Left lung (tissue), 4 donors: ENCODE measurements at regions not wholly inside any gene's neighbourhood (a gene's known extent, or its start where the extent isn't known, plus 50 kb on each side); places are given as distances from the start of the nearest gene placed in this dataset.

Experiments
- ATAC-seq: fragments of 200-7000 bp; cut with Tn5 transposase; one replicate; pipeline ENCODE4 v1.9.1; 2020; ENCODE audit warnings: moderate library complexity
- DNase-seq, 4 donors: peaks; one replicate each; pipeline ENCODE4 v3.0.0-alpha.2; 2013 to 2020
- H3K27ac ChIP-seq, 2 donors: fragments of 200-600 bp; sonication (generic) in 1 of 2; one replicate each; pipeline versions ENCODE4 v1.5.0 to v1.8.0; 2020 to 2021
- H3K27me3 ChIP-seq, 2 donors: fragments of 200-600 bp; sonication (generic) in 1 of 2; one replicate each; pipeline versions ENCODE4 v1.5.0 to v1.8.0; 2020 to 2021
- H3K36me3 ChIP-seq, 2 donors: fragments of 200-600 bp; sonication (generic) in 1 of 2; one replicate each; pipeline versions ENCODE4 v1.5.0 to v1.8.0; 2020 to 2021
- H3K4me1 ChIP-seq, 2 donors: fragments of 200-600 bp; one replicate each; pipeline ENCODE4 v1.8.0; 2021
- H3K4me3 ChIP-seq, 2 donors: fragments of 200-600 bp; sonication (generic) in 1 of 2; one replicate each; pipeline versions ENCODE4 v1.5.0 to v1.8.0; 2020 to 2021; ENCODE audit warnings: mild to moderate bottlenecking in 1 of 2
- H3K9me3 ChIP-seq, 2 donors: fragments of 200-600 bp; sonication (generic) in 1 of 2; one replicate each; pipeline versions ENCODE4 v1.5.0 to v1.8.0; 2020 to 2021
- CTCF ChIP-seq, 2 donors: fragments of 200-600 bp; sonication (generic) in 1 of 2; IDR thresholded peaks; one replicate each; pipeline versions ENCODE4 v1.5.0 to v1.8.0; 2021; ENCODE audit warnings: antibody characterized with exemption in 2 of 2
- intact Hi-C, 2 donors: fragments of 100-400 bp; cut with DNase I; formaldehyde crosslinking; loops; one replicate each; pipeline versions ENCODE4 v1.11.2 to v1.14.2; 2022
- donor health status: DM: no; HTN: yes; CAD: no.
- donor health status: DM: no; HTN: no; CAD: no.

DNA sequence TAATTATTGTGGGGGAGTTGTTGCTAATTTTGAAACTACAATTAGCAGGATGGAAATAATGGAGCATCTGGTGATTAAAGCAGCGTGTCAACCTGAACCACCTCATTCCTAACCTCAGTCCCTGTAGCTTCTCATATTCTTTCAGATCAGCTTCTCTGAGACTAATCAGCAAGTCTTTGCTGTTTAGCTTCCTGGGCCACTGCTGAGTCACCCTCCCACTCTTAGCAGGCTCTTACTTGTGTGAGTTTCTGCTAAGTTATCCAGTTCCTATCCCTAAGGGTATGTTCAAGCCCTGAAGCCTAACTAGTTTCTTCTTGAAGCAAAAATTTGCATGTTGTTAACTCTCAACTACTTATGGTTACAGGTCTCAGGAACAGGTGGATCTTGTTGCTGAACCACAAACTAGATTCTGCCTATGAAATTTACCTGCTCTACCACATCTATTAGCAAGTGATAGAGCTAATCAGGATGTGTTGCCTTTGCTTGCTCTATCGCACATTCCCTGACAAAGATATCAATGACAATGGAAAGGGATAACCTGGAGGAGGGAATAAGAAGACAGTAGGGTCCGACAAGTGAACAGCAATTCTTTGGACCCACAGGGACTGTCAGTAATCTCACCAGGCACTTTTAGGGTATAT lies 134.2 kb downstream of the EIF4E start:
- Histone ChIP-seq H3K4me1 (no peaks in the 10 kb centered on the region), H3K27ac (no peak overlapping the region), H3K36me3 (no peaks in the 10 kb centered on the region), H3K9me3 (no peaks in the 10 kb centered on the region), H3K4me3 (no peak overlapping the region), H3K27me3 (no peaks in the 10 kb centered on the region)
- ATAC-seq, result peak; percentile 66
- TF ChIP-seq CTCF (IDR thresholded peaks at IDR 0.05), result no peak
- intact Hi-C loops, result no loop called here
- no peak for DNase-seq

DNA sequence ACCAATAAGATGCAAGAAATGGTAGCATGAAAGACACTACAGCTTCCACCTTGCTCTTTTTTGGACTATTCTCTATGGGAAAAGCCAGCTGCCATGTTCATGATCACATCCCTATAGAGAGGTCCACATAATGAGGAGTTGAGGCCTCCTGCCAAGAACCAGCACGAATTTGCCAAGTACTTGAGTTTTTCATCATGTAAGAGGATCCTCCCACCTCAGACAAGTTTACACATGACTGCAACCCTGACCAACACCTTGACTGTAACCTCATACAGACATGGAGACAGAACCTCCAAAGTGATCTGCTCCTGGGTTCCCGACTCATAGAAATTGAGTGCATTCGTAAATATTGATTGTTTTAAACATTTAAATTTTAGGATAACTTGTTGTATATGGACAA lies 135.2 kb upstream of the TSPAN5 start:
- intact Hi-C loops, result no loop called here
- no peak overlapping the region for H3K4me3 ChIP-seq
- no peak overlapping the region for H3K27ac ChIP-seq
- no peak for TF ChIP-seq CTCF (IDR thresholded peaks at IDR 0.05)
- H3K9me3 ChIP-seq, result no peaks in the 10 kb centered on the region
- H3K27me3 ChIP-seq, result no peaks in the 10 kb centered on the region
- DNase-seq (no peak), ATAC-seq (no peak)
- no peaks in the 10 kb centered on the region for H3K36me3 ChIP-seq
- no peaks in the 10 kb centered on the region for H3K4me1 ChIP-seq

GRCh38 chr4:98786866-98787265 lies 128.5 kb upstream of the TSPAN5 start:
- no peak for TF ChIP-seq CTCF (IDR thresholded peaks at IDR 0.05)
- intact Hi-C loops, result no loop called here

GRCh38 chr4:98784947-98785706 lies 126.7 kb upstream of the TSPAN5 start:
- intact Hi-C loops, result no loop called here
- ATAC-seq (no peak), DNase-seq (no peak)
- Histone ChIP-seq H3K4me1 (no peaks in the 10 kb centered on the region), H3K27me3 (no peaks in the 10 kb centered on the region), H3K4me3 (no peak overlapping the region), H3K36me3 (no peaks in the 10 kb centered on the region), H3K27ac (no peak overlapping the region), H3K9me3 (no peaks in the 10 kb centered on the region)
- TF ChIP-seq CTCF (IDR thresholded peaks at IDR 0.05), result no peak

More at GRCh38 chr4:98786866-98787265, 128.5 kb upstream of the TSPAN5 start:
- Histone ChIP-seq H3K27me3 (no peaks in the 10 kb centered on the region), H3K4me3 (no peak overlapping the region), H3K9me3 (no peaks in the 10 kb centered on the region), H3K36me3 (no peaks in the 10 kb centered on the region), H3K4me1 (no peaks in the 10 kb centered on the region), H3K27ac (no peak overlapping the region)
- DNase-seq (no peak), ATAC-seq (no peak)

DNA sequence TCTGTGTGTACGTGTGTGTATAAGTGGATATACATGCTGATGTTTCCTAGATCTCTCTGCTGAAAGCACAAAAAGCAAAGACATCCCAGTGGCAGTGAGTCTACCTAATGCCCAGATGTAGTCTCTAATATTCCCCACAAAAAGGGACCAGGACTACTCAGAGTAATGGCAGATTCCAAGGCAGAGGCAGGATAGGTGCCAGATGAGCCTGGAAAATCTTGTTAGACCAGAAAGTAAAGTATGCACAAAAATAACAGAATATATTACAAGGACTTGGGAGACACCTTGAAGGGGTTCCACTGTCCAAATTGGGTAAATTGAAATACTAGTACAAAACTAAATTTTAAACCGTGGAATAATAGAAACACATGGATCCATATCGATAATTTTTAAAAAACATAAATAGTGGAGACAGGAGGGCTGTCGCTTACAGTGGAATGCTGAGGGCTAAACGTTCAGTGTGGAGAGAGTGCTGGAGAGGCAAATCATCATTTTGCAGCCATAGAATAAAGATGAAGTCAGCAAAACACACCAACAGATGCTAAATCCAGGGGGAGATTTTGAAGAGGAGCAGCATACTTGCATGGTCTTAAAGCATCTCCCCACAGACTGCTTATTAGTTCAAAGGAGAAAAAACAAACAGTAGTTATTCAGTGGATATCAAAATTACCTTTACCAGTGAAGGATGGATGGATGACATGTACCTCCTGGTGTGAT lies 123.4 kb upstream of the TSPAN5 start:
- Histone ChIP-seq H3K4me3 (no peak overlapping the region), H3K4me1 (no peaks in the 10 kb centered on the region), H3K36me3 (no peaks in the 10 kb centered on the region), H3K27me3 (no peaks in the 10 kb centered on the region), H3K27ac (no peak overlapping the region), H3K9me3 (no peaks in the 10 kb centered on the region)
- no peak for DNase-seq
- no peak for ATAC-seq
- no peak for TF ChIP-seq CTCF (IDR thresholded peaks at IDR 0.05)
- intact Hi-C loops, result no loop called here
